HK-2 (cell line): ENCODE measurements at regions not wholly inside any gene's neighbourhood (a gene's known extent, or its start where the extent isn't known, plus 50 kb on each side); places are given as distances from the start of the nearest gene placed in this dataset.
"Not testable (repeated sequence)": the region's sequence is repeated elsewhere in the genome, so short reads cannot be mapped to it uniquely, and the experiment has no call there.

Experiments
- DNase-seq: peaks from one replicate; pipeline ENCODE4 v3.0.0-alpha.2; 2018; ENCODE audit not compliant: unreplicated experiment

DNA sequence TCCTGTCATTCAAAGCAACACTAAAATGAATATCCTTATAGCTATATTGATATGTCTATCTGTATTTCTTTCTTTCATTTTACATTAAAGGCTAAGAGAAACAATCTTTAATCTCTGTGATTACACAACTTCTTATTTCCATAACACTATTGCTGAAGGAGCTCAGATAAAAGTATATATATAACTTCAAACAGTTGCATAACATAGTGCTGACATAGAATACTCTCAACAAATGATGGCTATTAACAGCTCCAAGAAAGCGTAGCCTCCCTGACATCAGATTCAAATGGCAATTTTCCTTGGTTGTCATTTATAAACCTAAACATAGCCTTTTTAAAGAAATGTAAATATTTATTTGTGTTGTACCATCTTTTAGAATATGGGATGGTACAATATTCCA is 116.6 kb upstream of the PTPRG start:
- DNase-seq: no peak

DNA sequence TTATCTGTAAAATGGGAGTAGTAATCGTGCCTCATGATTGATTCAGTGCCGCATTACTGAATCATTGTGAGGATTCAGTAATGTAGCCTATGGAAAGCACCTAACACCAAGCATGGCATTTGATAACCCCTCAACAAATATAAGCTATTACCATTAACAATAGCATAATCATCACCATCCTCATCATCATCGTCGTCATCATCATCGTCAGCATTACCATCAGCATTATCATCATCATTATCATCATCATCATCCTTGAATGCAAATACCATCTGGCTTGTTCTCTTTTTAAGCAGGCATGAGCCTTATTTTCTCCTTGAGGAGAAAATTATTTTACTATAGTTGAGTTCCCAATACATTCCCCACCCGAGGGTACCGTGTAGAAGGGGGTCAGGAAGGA is 115.4 kb upstream of the PTPRG start:
- DNase-seq: no peak

DNA sequence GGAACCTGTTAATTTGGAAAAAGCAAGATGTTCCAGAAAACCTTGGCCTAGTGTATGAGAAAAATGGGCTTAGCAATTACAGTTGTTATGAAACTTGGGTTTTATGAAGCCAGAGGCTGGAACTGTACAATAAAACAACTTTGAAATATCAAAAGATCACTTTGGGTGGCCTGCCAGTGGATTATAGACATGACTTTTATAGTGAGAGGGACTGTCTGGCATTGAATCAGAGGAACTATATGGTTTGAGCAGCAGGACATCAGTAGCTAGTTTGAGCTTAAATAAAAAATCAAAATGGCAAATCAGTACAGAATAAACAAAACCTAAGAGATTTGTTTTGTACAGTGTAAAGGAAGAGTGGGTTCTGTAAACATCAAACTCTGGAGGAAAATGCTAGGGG is 115.0 kb upstream of the PTPRG start:
- DNase-seq: no peak

DNA sequence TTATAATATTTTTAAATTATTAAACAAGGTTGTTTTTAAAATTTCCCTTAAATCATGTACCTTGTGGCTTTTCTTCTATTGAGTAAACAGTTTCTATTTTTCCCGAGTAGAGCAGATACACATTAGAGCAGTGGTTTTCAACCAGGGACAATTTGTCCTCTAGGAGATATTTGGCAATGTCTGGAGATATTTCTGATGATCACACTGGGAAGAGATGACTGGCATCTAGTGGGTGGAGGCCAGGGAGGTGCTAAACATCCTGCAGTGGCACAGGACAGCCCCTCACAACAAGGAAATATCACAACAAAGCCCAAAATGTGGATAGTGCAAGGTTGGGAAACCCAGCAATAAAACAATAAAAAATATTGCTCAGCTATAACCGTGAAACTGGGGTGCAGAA is 113.0 kb upstream of the PTPRG start:
- DNase-seq: no peak

DNA sequence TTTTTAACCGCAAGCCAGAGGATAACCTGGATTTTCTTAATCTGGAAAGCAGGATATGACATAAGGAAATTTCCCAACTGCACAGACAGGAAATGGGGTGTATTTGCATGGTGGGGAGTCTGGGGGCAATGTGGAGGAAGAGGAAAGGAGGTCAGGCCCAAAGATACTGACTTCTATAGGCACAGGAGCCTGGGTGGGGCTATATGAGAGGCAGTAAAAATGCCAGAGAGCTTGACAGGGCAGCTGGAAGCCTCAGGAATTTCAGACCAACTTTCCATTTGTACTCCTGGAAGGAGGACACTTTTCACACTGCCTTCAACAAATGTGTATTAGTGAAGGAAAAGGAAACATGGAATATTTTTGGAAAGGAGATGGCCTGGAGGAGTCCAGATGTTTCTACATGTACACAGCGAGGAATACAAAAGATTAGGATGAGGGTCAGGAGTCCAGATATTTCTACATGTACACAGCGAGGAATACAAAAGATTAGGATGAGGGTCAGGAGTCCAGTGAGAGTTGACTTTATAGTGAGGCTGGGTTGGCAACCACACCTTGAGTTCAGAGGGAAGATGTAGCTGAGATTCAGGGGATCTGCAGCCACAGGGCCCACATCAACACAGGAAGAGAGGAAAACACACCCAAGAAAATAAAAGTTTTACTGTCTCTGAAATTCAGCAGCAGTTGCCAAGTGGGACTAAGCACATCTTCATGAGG is 111.9 kb upstream of the PTPRG start:
- no peak for DNase-seq

DNA sequence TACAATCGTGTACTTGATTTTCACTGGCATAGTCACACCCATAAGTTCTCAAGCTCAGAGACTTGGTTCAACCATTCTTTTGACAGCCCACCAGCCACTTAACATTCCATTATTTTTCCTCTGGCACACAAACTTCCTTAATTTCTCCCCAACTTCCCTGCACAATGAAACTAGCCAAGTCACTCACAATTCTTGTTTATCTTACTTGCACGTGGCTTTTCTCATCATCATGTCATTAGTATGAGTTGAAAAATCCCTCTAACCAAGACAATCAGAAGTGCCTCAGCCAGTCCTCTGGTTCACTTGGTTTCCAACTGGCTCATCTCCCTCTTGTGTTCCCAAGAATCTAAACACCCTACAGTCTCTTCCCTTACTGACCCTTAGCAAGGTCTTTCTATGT is 110.5 kb upstream of the PTPRG start:
- DNase-seq: no peak

DNA sequence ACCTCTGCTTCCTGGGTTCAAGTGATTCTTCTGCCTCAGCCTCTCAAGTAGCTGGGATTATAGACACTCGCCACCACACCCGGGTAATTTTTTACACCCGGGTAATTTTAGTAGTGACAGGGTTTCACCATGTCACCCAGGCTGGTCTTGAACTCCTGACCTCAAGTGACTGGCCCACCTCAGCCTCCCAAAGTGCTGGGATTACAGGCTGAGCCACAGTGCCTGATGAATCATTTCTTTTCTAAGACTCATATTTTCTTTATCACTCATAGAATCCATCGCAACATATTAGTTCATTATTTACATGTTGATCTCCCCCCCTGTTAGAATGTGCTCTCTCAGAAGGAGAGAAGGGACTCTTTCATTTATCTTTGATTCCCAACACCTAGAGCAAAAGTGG is 109.5 kb upstream of the PTPRG start:
- peak; percentile 2 for DNase-seq

DNA sequence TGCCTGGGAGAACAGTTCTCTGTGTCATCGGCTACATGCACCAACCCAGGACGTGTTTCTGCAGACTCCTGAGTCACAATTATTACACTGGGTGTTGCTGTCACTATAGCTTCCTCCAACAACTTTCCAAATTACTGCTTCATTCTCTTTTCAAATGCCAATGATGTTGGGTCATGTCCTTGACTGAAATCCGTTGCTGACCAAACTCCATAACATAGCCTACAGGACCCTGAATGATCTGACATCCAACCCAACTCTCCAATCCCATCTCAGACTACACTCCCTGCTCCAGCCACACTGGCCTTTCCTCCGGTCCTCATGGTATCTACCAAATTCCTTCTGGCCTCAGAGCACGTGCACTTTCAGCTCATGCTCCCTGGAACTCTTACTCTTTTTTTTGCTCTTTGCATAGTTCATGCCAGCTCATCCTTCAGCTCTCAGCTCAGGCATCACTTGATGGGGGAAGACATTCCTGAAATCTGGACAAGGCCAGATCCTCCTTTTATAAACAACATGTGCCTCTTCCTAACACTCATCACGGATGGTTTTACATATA is 108.8 kb upstream of the PTPRG start:
- DNase-seq: no peak

DNA sequence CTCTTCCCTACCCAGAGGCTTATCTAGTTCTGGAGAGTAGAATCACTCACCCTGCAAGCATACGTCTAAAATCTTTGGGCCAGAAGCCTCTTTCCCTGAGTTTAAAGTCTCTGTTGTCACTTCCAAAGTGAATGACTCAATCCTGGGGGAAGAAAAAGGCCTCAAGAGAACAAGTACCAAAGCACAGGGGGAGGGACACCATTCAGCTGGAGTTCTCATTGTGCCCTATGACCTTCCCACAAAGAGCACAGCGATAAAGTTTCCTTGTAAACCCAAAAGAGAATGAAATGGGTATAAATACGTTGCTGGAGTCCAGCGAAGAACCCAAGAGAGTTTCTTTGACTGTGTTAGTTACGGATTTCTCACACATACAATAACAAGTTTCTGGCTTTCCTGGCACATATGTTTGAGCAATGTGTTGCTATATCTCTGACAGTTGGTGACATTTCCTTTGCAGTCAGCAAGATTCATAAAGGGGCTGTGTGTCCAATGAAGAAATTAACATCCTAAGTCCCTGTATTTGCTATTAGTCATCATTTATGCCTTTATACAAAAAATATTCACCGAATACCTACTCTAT is 107.3 kb upstream of the PTPRG start:
- no peak for DNase-seq

DNA sequence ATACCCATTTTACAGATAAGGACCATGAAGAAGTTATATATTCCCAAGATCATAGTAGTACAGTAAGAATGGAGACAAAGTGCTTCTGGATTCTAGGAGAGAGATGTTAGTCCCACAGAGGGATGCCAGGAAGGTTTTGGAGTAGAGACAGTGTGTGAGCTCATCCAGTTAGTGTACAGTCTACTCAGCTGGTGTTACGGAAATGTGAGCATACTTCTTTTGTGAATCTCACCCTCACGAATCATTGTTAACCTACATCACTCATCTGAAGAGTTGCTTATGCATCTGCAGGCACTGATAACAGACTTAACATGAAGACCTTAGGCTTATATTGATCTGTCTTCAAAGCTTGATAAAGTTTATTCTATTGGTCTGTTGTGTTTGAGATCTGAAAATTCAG is 106.6 kb upstream of the PTPRG start:
- DNase-seq: no peak

DNA sequence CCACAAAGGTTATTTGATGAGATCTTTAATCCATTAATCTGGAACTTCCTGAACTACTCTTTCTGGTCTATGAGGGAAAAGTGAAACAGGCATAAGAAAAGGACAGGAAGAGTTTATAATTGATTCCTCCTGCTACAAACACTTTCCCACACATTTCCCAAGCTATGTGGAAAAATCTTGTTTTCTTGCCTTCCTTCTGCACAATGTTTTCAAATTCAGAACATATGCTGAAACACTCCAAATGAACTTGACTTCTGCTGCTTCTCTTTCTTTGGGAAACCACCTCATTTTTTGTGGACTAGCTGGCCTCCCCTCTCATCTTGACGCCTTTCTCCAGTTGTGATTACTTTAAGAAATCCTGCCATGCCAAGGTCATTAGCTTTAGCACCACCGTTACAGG is 100.7 kb upstream of the PTPRG start:
- no peak for DNase-seq

DNA sequence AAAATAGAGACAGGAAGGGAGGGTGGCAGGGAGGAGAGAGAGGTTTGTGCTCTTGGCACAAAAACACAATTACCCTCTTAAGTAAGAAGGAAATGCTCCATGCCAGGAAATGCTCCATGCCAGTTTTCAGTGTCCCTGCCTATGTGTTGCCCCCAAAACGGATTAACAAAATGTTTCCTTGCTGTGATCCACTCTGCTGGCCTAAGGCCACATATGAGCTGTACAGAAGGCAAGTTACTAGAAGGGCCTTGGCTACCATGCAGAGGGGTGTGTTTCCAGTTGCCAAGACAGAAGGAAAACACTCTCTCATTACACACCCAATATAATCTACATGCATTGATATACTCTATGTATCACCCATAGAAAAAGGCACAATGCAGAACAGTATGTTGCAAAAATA is 98.2 kb upstream of the PTPRG start:
- no peak for DNase-seq

DNA sequence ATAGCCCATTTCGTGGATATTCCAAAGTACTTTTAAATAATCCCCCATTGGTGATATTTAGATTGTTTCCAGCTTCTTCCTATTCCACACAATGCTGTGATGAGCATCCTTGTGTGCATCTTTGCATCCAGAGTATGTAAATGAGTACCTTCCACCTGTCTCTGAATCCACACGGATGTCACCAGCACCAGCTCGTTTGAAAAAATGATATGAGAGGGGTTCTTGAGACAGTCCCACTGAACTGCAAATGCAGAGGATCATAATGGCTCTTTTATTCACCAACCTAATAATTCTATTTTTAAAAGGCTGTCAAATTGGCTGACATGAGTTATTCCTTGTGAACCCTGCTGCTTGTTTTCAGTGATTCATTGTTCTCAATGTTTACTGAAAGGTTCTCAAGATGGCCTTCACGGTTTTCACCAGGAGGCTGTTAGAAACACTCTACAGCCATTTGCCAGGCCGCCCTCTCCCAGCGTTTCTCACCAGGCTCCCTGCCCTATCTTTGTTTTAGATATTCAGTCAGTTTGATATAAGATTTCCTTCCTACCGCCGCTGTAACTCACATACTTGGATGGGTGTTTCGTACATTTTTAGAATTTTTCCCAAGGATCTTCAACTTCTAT is 96.7 kb upstream of the PTPRG start:
- no peak for DNase-seq

DNA sequence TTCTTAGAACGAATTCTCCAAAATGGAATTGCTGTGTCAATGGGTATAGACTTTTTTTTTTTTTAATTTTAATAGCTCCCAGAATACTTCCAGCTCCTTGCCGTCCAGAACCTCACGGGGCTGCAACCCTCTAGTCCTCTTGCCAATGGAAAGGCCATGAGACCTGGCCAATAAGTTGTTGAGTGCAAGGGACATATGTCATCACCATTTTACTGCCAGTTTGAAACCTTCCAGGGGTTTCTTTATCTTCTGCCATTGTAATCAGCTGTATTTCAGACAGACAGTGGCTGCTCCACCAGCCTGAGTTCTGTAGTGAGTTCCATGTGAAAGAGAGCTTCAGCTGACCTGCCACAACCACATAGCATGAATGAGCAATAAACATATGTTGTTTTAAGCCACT is 95.0 kb upstream of the PTPRG start:
- DNase-seq: no peak

DNA sequence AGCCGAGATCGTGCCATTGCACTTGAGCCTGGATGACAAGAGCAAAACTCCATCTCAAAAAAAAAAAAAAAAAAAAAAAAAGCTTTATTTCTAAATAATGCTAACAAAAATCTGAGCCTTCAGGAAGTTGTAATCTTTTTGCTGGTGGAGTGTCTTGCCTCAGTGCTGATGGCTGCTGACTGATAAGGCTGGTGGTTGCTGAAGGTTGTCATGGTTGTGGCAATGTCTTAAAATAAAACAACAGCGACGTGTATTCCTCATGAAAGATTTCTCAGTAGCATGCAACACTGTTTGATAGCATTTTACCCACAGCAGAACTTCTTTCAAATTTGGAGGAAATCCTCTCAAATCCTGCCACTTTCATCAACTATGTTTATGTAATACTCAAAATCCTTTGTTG is 77.4 kb upstream of the PTPRG start:
- DNase-seq: no peak

DNA sequence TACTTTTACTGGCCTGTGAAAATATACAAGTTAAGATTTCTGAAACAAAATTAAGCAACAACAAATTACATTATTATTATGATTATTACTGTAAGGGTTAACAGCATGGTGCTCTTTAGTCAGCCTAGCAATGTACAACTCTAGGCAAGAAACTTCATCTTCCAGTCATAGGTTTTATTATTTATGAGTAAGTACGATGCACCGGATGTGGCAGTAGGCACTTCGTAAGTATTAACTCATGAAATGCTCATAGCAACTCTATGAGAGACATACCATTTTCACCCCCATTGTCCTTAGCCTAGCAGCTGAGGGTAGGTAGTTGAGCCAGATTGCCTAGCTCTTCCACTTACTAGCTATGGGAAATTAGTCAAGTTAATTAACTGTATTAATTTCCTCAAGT is 68.0 kb upstream of the PTPRG start:
- DNase-seq: no peak

DNA sequence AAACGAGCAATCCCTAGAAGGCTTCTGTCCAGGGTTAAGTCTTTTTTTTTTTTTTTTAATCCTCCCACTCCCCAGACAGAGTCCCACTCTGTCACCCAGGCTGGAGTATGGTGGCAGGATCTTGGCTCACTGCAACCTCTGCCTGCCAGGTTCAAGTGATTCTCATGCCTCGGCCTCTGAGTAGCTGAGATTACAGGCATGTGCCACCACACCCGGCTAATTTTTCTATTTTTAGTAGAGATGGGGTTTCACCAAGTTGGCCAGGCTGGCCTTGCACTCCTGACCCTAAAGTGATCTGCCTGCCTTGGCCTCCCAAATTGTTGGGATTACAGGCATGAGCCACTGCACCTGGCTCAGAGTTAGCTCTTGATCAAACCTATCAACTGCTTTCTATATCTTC is 67.1 kb upstream of the PTPRG start:
- not testable (repeated sequence) for DNase-seq

DNA sequence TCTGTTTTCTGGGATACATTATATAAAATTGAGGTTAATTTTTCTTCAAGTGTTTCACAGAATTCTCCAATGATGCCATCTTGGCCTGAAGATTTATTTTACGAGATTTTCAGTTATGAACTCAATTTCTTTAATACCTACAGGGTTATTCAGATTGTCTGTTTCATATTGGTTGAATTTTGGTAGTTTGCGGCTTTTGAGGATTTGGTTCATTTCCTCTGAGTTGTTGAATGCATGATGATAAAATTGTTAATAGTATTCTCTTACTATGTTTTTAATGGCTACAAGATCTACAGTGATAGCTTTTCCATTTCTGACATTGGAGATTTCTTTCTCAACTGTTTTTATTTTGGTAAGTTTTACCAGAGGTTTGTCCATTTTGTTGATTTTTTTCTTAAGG is 63.9 kb upstream of the PTPRG start:
- DNase-seq: no peak

DNA sequence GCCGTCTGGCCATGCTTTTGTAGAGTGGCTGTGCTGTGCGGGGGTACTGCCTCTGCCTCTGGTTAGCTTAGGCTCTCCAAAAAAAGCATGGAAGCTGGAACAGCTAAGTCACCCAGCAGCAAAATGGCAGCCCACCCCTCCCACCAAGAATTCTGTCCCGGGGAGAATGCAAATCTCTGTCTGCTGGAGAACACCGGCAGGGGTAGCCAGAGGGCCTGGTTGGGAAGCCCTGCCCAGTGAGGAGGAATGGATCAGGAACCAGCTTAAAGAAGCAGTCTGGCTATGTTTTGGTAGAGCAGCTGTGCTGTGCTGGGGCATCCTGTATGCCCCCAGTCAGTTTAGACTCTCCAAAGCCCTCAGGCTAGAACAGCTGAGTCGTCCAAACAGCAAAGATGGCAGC is 56.2 kb upstream of the PTPRG start:
- DNase-seq: no peak

DNA sequence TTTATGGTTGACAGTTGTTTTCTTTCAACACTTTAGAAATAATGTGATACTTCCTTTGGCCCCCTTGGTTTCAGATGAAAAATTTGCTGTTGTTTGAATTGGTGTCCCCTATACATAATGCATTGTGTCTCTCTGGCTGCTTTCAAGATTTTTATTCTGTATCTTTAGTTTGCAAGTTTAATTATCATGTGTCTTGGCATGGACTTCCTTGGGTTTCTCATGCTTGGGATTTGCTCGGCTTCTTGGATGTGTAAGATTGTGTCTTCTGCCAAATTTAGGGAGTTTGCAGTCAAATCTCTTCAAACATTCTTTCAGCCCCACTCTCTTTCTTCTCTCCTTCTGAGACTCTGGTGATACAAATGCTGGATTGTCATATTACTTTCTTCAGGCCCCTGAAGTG is 53.4 kb upstream of the PTPRG start:
- DNase-seq: no peak
